ENCODE measurements at regions not wholly inside any gene's neighbourhood (a gene's known extent, or its start where the extent isn't known, plus 50 kb on each side); places are given as distances from the start of the nearest gene placed in this dataset.

DNA sequence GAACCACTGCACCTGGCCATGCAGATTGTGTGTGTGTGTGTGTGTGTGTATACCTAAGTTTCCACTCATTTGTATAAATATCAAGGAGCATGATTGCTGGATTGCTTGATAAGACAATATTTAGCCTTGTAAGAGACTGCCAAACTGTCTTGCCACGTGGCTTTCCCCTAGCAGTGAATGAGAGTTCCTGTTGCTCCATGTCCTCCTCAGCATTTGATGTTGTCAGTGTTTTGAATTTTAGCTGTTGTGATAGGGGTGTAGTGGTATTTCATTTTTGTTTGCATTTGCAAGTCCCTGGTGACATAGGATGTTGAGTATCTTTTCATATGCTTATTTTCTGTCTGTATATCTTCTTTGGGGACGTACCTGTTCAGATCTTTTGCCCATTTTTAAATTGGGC is 99.0 kb upstream of the ZNF536 start:
- Histone ChIP-seq H3K9me3 (ENCODE audit: control insufficient read depth, low read length) (no peaks in the 10 kb centered on the region), H3K36me3 (ENCODE audit: control insufficient read depth, insufficient read depth, low read length) (no peaks in the 10 kb centered on the region), H3K4me3 (ENCODE audit: low read length) (no peak overlapping the region), H3K27me3 (ENCODE audit: control insufficient read depth, insufficient read depth, low read length) (no peaks in the 10 kb centered on the region), H3K4me1 (ENCODE audit: control insufficient read depth, insufficient read depth, low read length) (no peaks in the 10 kb centered on the region), H3K9ac (ENCODE audit: low read length) (no peak overlapping the region)

DNA sequence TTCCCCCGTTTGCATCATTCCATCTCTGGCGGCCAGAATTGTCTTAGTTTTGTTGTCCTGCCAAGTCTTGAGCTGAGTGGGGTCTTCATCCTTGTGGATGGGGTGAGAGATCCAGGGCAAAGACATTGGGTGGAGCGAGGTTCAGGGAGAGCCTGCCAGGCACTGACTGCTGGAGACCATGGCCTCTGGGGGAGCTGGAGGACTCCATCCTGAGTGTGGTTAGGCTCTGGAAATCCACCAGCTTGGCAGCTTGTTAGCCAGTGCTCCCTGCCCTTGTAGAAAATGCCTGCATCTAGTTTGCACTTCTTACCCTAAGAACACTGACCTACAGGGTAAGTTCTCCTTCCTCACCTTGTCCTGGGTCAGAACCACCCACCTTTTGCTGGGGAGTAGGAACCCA is 97.2 kb upstream of the ZNF536 start:
- Histone ChIP-seq H3K36me3 (ENCODE audit: control insufficient read depth, insufficient read depth, low read length) (no peaks in the 10 kb centered on the region), H3K9ac (ENCODE audit: low read length) (no peak overlapping the region), H3K4me3 (ENCODE audit: low read length) (no peak overlapping the region), H3K9me3 (ENCODE audit: control insufficient read depth, low read length) (no peaks in the 10 kb centered on the region), H3K4me1 (ENCODE audit: control insufficient read depth, insufficient read depth, low read length) (no peaks in the 10 kb centered on the region), H3K27me3 (ENCODE audit: control insufficient read depth, insufficient read depth, low read length) (no peaks in the 10 kb centered on the region)

DNA sequence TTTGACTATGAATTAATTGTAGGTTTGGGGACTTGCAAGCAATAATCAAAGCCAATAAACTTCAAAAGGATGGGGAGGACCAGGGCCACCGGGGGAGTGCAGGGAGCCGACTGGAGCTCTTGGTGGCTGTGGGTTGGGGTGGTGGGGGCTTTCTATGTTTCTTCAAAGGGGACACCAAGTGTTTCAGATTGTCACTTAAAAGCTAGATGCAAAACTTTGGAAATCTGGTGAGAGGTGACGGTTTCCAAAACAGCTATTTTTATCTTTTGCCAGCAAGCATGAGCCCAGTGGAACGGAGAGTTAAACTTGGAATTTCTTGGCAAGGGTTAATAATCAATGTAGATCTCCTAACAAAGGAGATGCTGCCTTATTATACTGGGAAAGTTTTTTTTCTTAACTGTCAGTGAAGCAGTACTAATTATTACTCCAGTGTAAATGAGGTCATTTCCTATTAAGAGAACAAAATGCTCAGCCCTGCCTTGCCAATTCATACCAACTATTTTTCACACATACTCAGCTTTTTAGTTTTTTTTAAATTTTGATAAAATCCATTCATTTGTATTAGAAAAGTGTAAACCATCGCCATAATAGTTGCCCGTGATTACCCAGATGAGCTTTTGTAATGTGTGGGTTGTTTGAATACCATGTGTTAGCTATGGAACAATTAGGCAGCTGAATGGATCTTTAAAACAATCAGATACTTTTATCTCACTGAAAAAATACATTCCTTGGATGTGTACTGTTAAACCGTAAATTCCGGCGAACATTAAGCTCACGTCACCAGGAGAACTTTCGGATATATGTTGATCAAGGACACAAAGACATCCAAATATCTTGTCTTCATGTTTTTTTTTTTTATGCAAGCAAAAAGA is 95.9 kb upstream of the ZNF536 start:
- H3K4me1 ChIP-seq (ENCODE audit: control insufficient read depth, insufficient read depth, low read length), result no peaks in the 10 kb centered on the region
- no peak overlapping the region for H3K9ac ChIP-seq (ENCODE audit: low read length)
- H3K27me3 ChIP-seq (ENCODE audit: control insufficient read depth, insufficient read depth, low read length), result no peaks in the 10 kb centered on the region
- no peaks in the 10 kb centered on the region for H3K9me3 ChIP-seq (ENCODE audit: control insufficient read depth, low read length)
- H3K4me3 ChIP-seq (ENCODE audit: low read length), result no peak overlapping the region
- H3K36me3 ChIP-seq (ENCODE audit: control insufficient read depth, insufficient read depth, low read length), result no peaks in the 10 kb centered on the region

DNA sequence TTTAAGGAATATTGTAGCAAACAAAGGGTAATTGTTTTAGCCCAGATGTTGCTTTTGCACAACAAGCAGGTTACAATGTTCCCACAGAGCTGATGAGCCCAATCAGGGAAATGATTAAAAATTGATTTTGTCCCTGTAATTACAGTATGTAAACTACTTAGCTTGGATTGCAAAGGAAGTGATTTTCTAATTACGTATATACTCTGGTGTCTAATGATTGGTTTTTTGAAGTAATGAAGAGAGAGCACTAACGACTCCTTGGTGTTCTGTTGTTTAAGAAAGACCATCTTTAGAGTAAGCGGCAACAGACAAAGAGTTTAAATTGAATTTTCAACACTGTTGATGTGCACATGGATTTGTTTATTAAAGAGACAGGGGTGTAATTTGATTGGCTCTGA is 95.3 kb upstream of the ZNF536 start:
- Histone ChIP-seq H3K4me1 (ENCODE audit: control insufficient read depth, insufficient read depth, low read length) (no peaks in the 10 kb centered on the region), H3K4me3 (ENCODE audit: low read length) (no peak overlapping the region), H3K27me3 (ENCODE audit: control insufficient read depth, insufficient read depth, low read length) (no peaks in the 10 kb centered on the region), H3K36me3 (ENCODE audit: control insufficient read depth, insufficient read depth, low read length) (no peaks in the 10 kb centered on the region), H3K9ac (ENCODE audit: low read length) (no peak overlapping the region), H3K9me3 (ENCODE audit: control insufficient read depth, low read length) (no peaks in the 10 kb centered on the region)

DNA sequence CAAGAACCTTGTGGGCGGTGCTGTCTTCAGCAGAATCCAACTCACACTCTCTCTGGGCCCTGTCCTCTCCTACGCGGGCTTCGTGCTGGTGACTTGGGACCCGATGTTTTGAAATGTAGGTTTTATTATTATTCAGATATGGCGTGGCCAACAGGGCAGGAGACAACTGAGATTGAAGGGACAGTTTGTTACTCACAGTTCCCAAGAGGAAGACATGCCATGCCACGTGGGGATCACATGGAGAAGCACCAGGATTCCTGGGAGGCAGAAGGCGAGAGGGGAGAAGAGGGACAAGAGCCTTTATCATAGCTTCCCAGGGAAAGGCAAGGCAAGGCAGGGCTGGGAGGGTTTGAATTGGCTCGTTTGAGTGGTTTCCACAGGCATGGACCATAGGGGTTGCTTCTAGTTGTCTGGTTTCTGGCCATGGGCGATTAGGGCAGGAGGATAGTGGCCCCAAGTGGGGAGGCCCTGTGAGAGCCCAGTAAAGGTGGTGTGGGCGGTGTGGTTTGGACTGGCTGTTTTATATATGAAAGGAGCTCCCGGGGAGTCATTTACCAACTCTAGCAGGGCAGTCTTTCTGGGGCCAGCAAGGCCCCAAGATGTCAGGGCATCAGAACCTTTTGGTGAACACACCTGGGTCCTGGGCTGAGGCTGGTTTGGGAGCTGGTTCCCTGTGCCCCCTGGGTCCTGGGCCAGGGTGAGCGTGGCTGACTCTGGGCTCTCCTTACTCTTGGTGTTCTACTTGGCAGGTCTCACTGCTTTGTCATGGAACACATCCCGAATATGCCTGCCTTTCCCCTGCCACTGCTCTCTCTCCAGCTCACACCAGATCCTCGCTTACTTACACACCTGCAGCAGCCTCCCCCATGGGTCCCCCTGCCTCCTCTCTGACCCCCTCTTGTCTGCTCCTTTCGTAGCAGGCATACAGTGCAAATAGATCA is 94.0 kb upstream of the ZNF536 start:
- Histone ChIP-seq H3K9me3 (ENCODE audit: control insufficient read depth, low read length) (no peaks in the 10 kb centered on the region), H3K9ac (ENCODE audit: low read length) (no peak overlapping the region), H3K36me3 (ENCODE audit: control insufficient read depth, insufficient read depth, low read length) (no peaks in the 10 kb centered on the region), H3K4me1 (ENCODE audit: control insufficient read depth, insufficient read depth, low read length) (no peaks in the 10 kb centered on the region), H3K4me3 (ENCODE audit: low read length) (no peak overlapping the region), H3K27me3 (ENCODE audit: control insufficient read depth, insufficient read depth, low read length) (no peaks in the 10 kb centered on the region)

DNA sequence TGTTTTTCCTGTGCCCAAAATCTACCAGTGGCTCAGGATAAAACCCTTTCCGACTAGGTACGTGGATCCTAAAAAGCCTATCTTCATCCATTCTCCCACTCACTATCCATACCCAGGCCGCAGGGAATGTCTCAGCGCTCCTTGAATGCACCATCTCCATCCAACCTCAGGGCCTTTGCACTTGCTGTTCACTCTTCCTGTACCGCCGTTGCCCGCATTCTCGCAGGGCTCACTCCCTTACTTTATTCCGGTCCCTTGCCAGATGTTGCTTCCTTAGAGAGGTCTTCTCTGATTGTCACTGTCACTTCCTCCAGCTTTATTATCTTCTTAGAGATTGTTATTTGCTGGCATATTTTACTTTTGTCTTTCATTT is 93.3 kb upstream of the ZNF536 start:
- Histone ChIP-seq H3K27me3 (ENCODE audit: control insufficient read depth, insufficient read depth, low read length) (no peaks in the 10 kb centered on the region), H3K9me3 (ENCODE audit: control insufficient read depth, low read length) (no peaks in the 10 kb centered on the region), H3K4me1 (ENCODE audit: control insufficient read depth, insufficient read depth, low read length) (no peaks in the 10 kb centered on the region), H3K36me3 (ENCODE audit: control insufficient read depth, insufficient read depth, low read length) (no peaks in the 10 kb centered on the region), H3K9ac (ENCODE audit: low read length) (no peak overlapping the region), H3K4me3 (ENCODE audit: low read length) (no peak overlapping the region)

DNA sequence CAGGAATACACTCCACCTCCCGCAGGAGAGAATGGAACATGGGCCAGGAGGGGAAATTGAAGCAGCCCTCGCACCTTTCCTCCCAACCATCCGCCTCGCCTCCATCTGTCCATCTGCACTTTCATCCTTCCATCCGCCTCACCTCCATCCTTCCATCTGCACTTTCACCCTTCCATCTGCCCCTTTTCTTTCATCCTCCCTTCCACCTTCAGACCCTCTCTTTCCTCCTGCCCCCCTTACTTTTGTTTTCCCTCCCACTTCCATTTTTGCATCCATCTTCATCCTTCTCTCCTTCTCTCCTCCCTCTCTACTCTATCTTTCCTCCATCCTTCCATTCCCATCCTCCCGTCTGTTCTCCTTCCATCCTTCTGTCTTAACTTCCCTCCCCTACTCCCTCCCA is 92.2 kb upstream of the ZNF536 start:
- Histone ChIP-seq H3K27me3 (ENCODE audit: control insufficient read depth, insufficient read depth, low read length) (no peaks in the 10 kb centered on the region), H3K4me1 (ENCODE audit: control insufficient read depth, insufficient read depth, low read length) (no peaks in the 10 kb centered on the region), H3K36me3 (ENCODE audit: control insufficient read depth, insufficient read depth, low read length) (no peaks in the 10 kb centered on the region), H3K9me3 (ENCODE audit: control insufficient read depth, low read length) (no peaks in the 10 kb centered on the region), H3K9ac (ENCODE audit: low read length) (no peak overlapping the region), H3K4me3 (ENCODE audit: low read length) (no peak overlapping the region)

DNA sequence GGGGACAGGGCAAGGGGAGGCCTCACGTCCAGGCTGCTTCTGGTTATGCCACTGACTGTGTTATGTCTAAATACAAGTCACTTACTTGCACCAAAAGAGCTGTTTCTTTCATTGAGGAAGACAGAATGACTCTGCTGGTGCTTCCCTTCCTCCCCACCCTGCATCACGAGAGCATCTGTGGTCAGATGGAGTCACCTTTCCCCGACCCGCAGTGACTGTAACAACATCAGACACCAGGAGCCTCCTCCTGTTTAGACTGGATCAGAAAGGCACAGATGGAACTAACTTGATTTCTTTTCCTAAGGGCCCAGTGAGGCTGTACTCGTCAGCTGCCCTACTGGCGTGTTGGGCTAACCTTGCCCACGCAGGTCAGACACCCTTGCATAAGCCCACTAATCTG is 90.3 kb upstream of the ZNF536 start:
- H3K4me1 ChIP-seq (ENCODE audit: control insufficient read depth, insufficient read depth, low read length), result no peaks in the 10 kb centered on the region
- no peak overlapping the region for H3K4me3 ChIP-seq (ENCODE audit: low read length)
- H3K36me3 ChIP-seq (ENCODE audit: control insufficient read depth, insufficient read depth, low read length), result no peaks in the 10 kb centered on the region
- H3K9me3 ChIP-seq (ENCODE audit: control insufficient read depth, low read length), result no peaks in the 10 kb centered on the region
- no peak overlapping the region for H3K9ac ChIP-seq (ENCODE audit: low read length)
- H3K27me3 ChIP-seq (ENCODE audit: control insufficient read depth, insufficient read depth, low read length), result no peaks in the 10 kb centered on the region

DNA sequence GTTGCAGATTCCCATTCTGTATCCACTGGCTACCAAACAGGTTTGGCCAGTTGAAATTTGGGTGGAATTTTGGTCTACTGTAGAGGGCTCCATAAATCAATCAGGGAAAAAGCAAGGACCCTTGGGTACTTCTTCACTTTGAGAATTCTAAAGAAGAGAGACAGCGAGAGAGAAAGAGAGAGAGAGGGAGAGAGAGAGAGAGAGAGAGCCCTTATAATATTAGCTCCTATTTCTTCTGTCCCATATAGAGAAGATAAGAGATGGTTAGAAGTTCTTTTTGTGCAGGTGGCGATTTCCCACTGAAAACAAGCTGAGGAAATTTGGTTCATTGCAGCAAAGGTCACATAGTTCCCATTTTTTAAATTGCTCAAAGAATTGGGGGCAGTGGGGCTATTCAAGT is 88.6 kb upstream of the ZNF536 start:
- no peak overlapping the region for H3K9ac ChIP-seq (ENCODE audit: low read length)
- no peak overlapping the region for H3K4me3 ChIP-seq (ENCODE audit: low read length)
- no peaks in the 10 kb centered on the region for H3K27me3 ChIP-seq (ENCODE audit: control insufficient read depth, insufficient read depth, low read length)
- no peaks in the 10 kb centered on the region for H3K4me1 ChIP-seq (ENCODE audit: control insufficient read depth, insufficient read depth, low read length)
- no peaks in the 10 kb centered on the region for H3K36me3 ChIP-seq (ENCODE audit: control insufficient read depth, insufficient read depth, low read length)
- H3K9me3 ChIP-seq (ENCODE audit: control insufficient read depth, low read length), result no peaks in the 10 kb centered on the region

DNA sequence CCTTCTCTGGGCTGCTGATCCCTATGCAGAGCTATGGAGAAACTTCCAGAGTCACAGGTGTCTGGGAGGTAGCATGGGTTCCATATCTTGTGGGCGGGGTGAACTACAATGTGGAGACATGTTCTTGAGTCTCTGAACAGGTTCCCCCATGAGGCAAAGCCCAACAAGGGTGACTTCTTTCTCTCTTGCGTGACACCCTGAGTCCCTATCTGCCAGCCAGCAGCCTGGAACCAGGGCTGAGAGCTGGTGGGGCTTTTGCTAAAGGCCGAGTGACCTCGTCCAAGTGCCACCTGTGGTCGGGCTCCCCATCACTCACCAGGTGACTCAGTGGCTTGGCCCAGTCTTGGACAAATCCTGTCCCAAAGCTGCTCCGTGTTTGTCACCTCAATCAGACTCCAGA is 88.0 kb upstream of the ZNF536 start:
- Histone ChIP-seq H3K4me1 (ENCODE audit: control insufficient read depth, insufficient read depth, low read length) (no peaks in the 10 kb centered on the region), H3K4me3 (ENCODE audit: low read length) (no peak overlapping the region), H3K9ac (ENCODE audit: low read length) (no peak overlapping the region), H3K36me3 (ENCODE audit: control insufficient read depth, insufficient read depth, low read length) (no peaks in the 10 kb centered on the region), H3K27me3 (ENCODE audit: control insufficient read depth, insufficient read depth, low read length) (no peaks in the 10 kb centered on the region), H3K9me3 (ENCODE audit: control insufficient read depth, low read length) (no peaks in the 10 kb centered on the region)

DNA sequence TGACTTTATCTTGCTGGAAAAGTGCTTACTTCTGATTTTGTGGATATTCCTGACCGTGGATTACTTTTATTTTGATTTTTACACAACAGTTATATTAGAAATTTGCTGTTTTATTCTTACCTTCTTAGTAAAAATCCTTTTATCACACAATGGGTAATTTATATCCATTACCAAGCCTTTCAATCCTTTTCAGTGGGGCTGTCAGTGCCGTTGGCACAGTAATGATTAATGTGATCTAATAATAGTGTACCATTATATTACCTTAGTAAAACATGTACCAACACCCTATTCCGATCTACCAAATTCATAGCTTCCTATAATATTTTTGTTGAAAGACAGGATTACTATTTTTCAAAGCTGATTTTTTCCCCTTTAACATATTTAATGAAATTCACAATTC is 87.3 kb upstream of the ZNF536 start:
- Histone ChIP-seq H3K36me3 (ENCODE audit: control insufficient read depth, insufficient read depth, low read length) (no peaks in the 10 kb centered on the region), H3K4me3 (ENCODE audit: low read length) (no peak overlapping the region), H3K4me1 (ENCODE audit: control insufficient read depth, insufficient read depth, low read length) (no peaks in the 10 kb centered on the region), H3K27me3 (ENCODE audit: control insufficient read depth, insufficient read depth, low read length) (no peaks in the 10 kb centered on the region), H3K9ac (ENCODE audit: low read length) (no peak overlapping the region), H3K9me3 (ENCODE audit: control insufficient read depth, low read length) (no peaks in the 10 kb centered on the region)

DNA sequence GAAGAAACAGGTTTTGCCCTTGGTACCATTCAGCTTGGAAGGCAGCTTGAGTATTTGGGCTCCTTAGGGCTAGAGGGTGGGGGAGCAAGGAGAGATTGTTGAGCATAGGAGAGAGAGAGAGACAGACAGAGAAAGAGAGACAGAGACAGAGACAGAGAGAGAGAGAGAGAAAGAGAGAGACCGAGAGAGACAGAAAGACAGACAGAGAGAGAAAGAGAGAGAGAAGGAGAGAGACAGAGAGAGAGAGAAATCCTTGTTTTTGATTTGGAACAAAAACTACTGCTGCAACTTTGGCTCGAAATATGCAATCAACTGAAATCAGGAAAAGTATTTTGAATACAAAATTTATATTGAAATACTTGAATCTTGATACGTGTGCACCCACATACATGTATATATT is 85.8 kb upstream of the ZNF536 start:
- Histone ChIP-seq H3K4me1 (ENCODE audit: control insufficient read depth, insufficient read depth, low read length) (no peaks in the 10 kb centered on the region), H3K4me3 (ENCODE audit: low read length) (no peak overlapping the region), H3K9ac (ENCODE audit: low read length) (no peak overlapping the region), H3K9me3 (ENCODE audit: control insufficient read depth, low read length) (no peaks in the 10 kb centered on the region), H3K27me3 (ENCODE audit: control insufficient read depth, insufficient read depth, low read length) (no peaks in the 10 kb centered on the region), H3K36me3 (ENCODE audit: control insufficient read depth, insufficient read depth, low read length) (no peaks in the 10 kb centered on the region)

Data from mucosa of stomach (tissue), 1 donor.